GM21723 (cell line): ENCODE measurements at regions not wholly inside any gene's neighbourhood (a gene's known extent, or its start where the extent isn't known, plus 50 kb on each side); places are given as distances from the start of the nearest gene placed in this dataset.
"Not testable (repeated sequence)": the region's sequence is repeated elsewhere in the genome, so short reads cannot be mapped to it uniquely, and the experiment has no call there.

ENCODE experiments used
- ATAC-seq: cut with Tn5 transposase; IDR thresholded peaks from one replicate; pipeline ENCODE4 v1.9.1; 2021; ENCODE audit warnings: mild to moderate bottlenecking, moderate library complexity; ENCODE audit not compliant: unreplicated experiment

DNA sequence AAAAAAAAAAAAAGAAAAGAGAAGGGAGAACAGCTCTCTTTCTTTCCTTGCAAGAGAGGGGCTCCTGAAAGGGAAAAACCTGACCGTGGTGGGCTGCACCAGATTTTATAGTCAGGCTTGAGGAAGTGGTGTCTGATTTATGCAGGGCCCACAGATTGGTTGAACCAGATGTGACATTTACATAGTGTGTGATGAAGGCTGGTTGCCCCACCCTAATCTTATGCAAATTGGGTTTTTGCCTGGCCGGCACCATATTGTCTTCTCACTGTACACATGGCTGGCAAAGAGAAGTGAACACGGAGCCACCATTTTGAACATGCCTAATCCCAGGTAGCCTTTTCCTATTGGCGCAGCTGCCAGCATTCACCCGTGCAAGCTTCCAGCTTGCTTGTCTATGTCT is 154.4 kb downstream of the OXSM start:
- no peak for ATAC-seq

GRCh38 chr3:25945366-25945765 is 155.5 kb downstream of the OXSM start:
- no peak for ATAC-seq

DNA sequence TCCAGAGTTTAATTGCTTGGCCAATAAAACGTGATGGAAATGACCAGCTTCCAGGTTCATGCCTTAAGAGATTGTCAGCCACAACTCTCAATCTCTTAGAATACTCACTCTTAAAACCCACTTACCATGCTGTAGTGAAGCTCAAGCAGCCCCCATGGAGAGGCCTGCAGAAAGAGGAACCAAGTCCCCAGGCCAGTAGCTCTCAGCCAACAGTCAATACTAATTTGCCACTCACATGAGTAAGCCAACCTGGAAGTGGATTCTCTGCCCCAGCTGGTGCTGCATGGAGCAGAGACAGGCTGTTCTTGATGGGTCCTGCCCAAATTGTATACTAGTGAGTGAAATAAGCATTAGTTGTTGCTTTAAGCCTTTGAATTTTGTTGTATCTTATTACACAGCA is 155.9 kb downstream of the OXSM start:
- ATAC-seq: no peak

DNA sequence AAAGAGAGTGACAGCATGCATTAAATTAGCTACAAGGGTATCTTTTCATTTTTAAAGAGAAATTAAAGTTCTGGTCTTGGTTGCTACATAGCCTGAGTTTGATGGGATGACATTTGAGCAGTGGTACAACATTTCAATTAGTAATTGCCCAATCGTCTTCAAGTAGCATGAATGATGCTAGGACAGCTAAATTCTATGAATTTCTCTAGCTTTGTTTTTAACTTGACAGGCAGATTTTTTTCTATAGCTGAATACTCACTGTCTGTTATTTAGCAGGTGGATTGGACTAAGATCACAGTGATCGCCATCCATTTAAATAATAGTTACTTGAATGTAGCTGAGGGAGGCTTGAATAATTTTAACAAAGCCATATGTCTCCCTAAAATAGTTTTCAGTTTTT is 162.2 kb downstream of the OXSM start:
- no peak for ATAC-seq

- no peak for ATAC-seq
Measured at GRCh38 chr3:25957026-25957425, 167.1 kb downstream of the OXSM start.

GRCh38 chr3:25960776-25961175 is 170.9 kb downstream of the OXSM start:
- ATAC-seq: no peak

DNA sequence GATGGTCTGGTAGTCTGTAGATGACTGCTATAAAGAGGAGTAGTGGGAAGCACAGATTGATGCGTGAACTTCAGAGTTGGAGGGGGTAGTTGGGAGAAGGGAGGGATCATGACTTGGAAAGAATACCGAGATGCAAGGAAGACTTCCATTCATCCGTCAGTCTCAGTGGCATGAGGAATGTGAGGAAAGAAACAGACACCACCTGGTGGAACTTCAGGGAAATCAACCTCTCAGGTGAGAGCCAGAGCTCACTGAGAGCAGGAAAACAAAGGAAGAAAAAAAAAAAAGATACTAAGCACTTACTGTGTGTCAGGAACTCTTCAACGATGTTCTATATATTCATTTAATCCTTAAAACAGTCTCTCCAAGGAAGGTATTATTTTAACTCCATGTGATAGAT is 172.4 kb downstream of the OXSM start:
- no peak for ATAC-seq

- no peak for ATAC-seq
Measured at GRCh38 chr3:25964141-25964540, 174.3 kb downstream of the OXSM start.

GRCh38 chr3:25967385-25967784 is 177.5 kb downstream of the OXSM start:
- ATAC-seq: no peak

DNA sequence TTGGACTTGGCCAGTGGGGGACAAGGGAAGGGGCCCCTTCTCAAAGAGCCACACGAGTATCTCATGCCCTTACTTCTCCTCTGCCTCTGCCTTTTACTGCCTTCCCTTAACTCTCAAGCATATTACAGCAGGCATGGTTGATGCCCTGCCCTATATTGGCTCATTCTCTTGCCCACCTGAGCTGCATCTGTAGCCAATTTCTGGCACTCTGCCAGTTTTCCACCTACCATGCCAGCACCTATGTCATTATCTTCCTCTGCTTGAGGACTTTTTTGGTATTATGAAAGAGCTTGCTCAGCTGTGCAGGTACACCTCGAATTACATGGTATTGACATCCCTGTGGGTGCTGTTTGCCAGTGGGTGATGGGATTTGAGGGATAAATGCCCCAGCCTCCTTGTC is 181.8 kb downstream of the OXSM start:
- no peak for ATAC-seq

DNA sequence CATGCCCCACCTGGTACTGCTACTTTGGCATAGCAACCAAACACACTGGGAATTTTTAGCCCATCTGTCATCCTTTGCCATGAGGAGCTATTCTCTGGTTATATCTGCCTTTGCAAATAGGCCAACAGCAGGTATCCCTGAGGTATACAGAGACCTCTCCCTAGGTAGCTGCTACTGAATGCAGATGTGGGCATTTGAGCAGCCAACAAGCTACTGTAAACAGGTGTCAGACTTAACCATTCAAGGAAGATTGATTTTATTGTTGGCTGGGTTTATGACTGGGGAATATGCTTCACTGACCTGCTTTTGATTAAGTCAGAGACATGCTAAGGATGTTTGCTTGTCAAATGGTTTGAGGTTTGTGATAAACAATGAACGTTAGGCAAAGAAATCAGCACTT is 183.2 kb downstream of the OXSM start:
- ATAC-seq: no peak

GRCh38 chr3:25982756-25983155 is 192.9 kb downstream of the OXSM start:
- ATAC-seq: no peak

GRCh38 chr3:25985621-25986020 is 195.7 kb downstream of the OXSM start:
- ATAC-seq: no peak

DNA sequence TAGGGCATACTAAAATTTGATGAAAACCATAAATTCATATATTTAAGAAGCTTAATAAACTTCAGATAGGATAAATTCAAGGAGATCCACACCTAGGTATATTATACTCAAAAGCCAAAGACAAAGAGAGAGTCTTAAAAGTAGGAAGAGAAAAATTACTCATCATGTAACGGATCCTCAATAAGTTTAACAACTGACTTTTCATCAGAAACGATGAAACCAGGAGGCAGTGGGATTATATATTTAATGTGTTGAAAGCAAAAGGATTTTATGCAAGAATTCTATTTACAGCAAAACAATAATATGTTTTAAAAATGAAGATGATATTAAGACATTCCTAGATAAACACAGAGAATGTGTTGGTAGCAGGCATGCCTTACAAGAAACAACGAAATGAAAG is 202.7 kb downstream of the OXSM start:
- no peak for ATAC-seq

GRCh38 chr3:26004172-26004571 is 214.3 kb downstream of the OXSM start:
- ATAC-seq: no peak

DNA sequence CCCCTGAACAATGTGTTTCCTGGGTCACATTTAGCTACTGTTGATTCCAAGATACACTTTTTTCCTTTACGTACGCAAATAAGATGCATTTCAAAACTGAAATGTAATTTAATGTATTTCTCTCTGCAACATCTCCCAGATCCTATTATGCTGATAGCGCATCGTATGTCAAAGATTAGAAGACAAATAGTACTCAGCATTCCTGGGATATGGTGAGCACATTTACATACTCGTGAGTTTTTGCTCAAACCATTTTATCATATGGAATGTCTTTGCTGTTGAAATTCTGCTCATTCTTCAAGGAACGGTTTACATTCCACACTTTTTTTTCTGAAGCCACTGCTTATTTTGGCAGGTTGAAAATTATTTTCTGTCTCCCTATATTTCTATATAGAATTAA is 221.4 kb downstream of the OXSM start:
- no peak for ATAC-seq

DNA sequence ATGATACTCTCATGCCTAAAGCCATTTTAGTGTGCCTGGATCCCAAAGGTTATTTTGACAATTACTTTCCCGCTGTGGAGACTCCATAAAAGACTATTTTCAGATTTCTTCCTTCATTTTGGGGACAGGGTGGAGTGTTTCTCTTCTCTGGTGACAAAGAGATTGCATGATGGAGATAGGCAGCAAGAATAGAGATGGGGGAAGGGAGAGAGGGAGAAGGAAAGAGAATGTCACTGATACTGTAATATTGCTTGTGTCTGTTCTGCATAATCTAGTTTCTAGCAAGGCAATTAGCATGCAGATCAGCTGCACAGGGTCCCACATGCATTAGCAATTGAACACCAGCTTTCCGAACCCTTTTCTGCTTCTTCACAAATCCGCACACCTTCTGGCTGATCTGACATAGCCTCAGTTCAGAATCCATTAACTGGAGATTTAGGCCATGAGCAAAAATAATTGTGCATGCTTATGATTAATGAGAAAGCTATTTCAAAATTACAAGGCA is 222.4 kb downstream of the OXSM start:
- no peak for ATAC-seq

- ATAC-seq: no peak
Measured at GRCh38 chr3:26015752-26016151, 225.9 kb downstream of the OXSM start.

DNA sequence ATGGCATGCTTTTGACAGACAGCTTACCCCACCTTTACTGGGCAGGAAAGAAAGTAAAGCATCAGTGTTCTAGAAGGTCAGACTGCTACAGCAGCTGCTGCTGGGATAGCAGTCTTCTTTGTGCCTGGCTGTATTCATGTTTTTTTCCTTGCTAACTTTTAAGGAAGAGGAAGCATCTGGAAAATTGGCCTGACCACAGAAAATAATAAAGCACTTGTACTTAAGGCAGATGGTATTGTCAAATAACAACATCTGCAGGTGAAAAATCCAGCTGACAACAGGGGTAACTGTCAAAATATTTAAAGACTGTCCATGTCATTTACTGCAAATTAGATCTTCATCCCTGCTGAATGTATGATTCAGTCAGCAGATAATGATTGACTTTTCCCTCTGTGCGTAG is 229.0 kb downstream of the OXSM start:
- no peak for ATAC-seq

GRCh38 chr3:26024206-26024605 is 234.3 kb downstream of the OXSM start:
- not testable (repeated sequence) for ATAC-seq

DNA sequence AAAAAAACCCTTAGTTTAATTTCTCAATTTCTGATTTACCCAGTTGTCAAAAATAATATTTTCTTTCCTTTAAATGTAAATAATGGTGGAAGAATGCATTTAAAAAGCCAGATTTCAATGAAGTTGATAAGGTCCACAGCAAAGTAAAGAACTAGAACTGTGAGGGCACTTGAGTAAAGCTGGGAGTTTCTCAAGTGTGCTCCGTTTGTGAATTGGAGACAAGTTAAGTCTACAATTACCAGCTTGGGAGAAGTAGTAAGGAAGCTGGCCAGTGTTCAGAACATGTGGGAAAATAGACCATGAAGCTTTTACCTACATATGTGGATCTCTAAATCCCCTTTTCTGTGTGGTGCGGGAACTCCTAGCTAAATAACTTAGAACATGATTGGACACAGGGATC is 239.4 kb downstream of the OXSM start:
- ATAC-seq: no peak

DNA sequence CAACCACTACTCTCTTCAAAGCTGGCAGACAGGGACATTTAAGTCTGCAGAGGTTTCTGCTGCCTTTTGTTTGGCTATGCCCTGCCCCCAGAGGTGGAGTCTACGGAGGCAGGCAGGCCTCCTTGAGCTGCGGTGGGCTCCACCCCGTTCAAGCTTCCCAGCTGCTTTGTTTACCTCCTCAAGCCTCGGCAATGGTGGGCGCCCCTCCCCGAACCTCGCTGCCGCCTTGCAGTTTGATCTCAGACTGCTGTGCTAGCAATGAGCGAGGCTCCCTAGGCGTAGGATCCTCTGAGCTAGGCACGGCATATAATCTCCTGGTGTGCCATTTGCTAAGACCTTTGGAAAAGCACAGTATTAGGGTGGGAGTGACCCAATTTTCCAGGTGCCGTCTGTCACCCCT is 252.2 kb downstream of the OXSM start:
- not testable (repeated sequence) for ATAC-seq

- no peak for ATAC-seq
Measured at GRCh38 chr3:26049951-26050350, 260.1 kb downstream of the OXSM start.

GRCh38 chr3:26050776-26051175 is 260.9 kb downstream of the OXSM start:
- no peak for ATAC-seq
